GM19035 (cell line): ENCODE measurements at regions not wholly inside any gene's neighbourhood (a gene's known extent, or its start where the extent isn't known, plus 50 kb on each side); places are given as distances from the start of the nearest gene placed in this dataset.

Experiments
- ATAC-seq: cut with Tn5 transposase; IDR thresholded peaks from one replicate; pipeline ENCODE4 v1.9.1; 2021; ENCODE audit not compliant: unreplicated experiment

GRCh38 chr13:59330764-59331163 lies 833.0 kb downstream of the DIAPH3 start:
- no peak for ATAC-seq

- no peak for ATAC-seq
Measured at GRCh38 chr13:59332966-59333365, 830.8 kb downstream of the DIAPH3 start.

DNA sequence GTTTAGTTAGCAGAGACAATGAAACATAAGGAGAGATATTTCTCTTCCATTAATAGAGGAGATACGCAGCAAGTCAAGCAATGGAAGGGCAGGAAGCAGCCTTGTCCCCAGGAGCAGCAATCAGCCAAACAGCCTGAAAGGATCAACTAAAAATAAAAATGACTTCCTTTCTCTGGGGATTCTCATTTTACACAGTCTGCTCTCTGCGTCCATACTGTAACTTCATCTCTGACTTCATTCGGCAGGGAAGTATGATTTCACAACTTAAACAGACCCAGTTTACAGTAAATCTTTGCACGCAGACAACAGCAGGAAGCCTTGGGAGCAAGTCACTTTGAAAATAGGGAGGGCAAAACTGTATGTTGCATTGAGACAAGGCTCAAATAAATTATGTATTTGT lies 826.7 kb downstream of the DIAPH3 start:
- no peak for ATAC-seq

- no peak for ATAC-seq
Measured at GRCh38 chr13:59340151-59340550, 823.6 kb downstream of the DIAPH3 start.

GRCh38 chr13:59340581-59340980 lies 823.1 kb downstream of the DIAPH3 start:
- ATAC-seq, result no peak

GRCh38 chr13:59342400-59342799 lies 821.3 kb downstream of the DIAPH3 start:
- ATAC-seq, result no peak

DNA sequence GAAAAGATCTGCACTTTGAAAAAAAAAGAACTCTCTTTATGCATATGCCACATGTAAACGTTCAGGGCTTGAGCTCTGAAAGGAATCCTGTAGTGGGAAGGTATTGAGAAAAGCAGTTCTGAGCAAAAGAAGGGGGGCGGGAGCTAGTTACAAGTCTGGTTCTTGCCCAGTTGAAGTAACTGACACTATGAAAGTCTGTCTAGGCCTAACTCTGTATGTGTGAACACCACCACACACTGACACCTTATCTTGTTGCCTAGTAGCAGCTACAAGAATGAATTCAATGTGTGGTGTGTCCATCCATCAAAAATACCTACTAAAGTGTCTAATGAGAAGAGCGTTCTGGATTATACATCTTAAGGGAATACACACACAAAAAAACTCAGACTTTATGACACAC lies 820.6 kb downstream of the DIAPH3 start:
- ATAC-seq, result no peak

DNA sequence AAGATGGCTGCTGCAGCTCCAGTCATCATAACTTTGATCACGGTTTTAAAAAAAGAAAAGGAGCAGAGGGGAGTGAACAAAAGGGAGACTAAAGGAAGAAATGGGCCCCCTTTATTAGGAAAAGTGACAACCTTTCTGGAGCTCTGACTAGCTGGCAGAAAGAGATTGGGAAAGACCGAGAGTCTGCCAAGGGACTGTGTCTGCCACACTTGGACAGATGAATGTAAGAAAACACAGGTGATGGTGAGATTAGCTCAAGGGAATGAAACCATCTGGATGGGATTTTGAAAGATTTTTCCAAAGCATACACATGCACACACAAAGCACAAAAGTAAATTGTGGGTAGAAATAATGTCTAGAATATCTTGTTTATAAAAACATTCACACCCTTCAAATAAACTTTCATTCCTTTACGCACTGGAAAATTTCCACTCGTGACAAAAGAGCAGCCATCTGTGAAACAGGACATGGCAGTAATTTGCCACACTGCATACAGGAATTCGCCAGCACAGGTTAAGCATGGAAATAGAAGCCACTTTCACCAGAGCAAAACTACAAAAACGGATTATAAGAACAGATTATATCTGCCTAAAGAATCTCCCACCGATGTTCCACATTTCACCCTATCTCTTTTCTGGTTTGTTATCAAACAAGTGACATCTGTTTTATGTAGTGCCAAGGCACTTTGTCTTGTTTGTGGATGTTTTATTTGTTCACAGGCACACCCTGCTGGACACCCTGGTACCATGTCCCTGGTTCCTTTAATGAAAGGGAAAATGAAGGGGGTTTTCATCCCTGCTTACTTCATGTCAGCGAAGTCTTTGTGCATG lies 819.5 kb downstream of the DIAPH3 start:
- no peak for ATAC-seq

DNA sequence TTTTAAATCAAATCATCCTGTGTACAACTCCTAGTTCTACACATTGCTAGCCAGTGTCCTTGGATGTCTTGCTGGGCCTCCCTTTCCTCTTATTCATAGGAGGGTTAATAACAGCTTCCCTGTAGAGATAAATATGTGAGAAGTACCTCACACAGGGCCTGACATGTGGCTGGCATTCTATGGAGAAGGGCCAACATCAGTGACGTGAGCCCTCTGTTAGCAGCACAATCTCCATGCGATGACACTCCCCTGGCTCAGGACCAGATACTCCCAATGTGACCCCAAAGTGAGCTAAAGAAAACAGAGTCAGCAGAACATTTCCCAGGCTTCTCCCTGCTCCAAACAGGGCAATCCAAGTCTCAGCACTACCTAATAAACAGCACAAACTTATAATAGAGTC lies 818.4 kb downstream of the DIAPH3 start:
- ATAC-seq, result no peak

DNA sequence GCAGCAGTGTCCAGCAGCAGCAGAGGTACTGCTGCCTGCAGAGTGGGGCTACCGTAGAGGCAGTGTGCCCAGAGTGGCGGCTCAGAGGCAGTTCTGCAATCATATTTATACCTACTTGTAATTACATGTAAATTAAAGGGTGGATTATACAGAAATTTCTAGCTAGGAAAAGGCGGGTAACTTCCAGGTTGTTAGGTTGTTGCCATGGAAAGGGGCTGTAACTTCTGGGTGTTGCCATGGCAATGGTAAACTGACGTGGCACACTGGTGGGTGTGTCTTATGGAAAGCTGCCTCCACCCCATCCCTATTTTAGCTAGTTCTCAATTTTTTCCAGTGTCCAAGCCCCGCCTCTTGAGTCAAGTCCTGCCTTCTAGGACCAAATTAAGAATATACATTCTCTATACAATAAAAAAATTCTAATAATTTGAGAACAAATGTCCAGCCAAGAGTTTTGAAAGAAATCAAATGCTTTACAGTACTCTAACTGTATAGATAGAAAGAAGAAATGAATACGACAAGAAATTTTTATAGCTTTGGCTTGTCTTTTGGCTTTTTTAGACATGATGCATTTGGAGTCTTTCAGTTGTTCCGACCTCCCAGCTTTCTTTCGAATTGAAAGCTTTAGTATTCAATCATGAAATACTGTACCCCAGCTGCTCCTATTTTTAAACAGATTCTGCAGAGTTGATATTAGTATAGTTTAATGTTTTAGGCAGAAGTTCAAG lies 816.6 kb downstream of the DIAPH3 start:
- no peak for ATAC-seq

GRCh38 chr13:59348617-59349016 lies 815.1 kb downstream of the DIAPH3 start:
- ATAC-seq, result no peak

GRCh38 chr13:59352600-59352999 lies 811.1 kb downstream of the DIAPH3 start:
- no peak for ATAC-seq

DNA sequence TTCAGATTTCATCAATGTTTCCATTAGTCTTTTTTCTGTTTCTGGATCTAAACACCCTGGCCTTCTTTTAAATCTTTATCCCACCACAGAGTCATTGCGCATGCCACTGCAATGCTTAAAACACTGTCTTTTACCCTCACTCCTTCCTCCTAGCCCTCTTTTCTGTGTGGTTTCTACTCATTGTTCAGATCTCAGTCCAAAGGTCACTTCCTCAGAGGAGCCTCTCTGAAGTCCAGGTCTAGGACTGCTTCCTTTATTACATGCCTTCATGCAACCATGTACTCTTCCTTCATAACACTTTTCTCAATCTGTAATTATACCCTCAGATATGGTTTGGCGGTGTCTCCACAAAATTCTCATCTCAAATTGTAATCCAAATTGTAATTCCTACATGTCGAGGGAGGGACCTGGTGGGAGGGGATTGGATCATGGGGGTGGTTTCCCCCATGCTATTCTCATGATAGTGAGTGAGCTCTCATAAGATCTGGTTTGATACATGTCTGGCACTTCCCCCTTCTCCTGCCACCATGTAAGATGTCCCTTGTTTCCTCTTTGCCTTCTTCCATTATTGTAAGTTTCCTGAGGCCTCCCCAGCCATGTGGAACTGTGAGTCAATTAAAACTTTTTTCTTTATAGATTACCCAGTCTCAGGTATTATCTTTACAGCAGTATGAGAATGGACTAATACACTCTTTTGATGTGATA lies 808.9 kb downstream of the DIAPH3 start:
- no peak for ATAC-seq

GRCh38 chr13:59356607-59357006 lies 807.1 kb downstream of the DIAPH3 start:
- ATAC-seq, result no peak

DNA sequence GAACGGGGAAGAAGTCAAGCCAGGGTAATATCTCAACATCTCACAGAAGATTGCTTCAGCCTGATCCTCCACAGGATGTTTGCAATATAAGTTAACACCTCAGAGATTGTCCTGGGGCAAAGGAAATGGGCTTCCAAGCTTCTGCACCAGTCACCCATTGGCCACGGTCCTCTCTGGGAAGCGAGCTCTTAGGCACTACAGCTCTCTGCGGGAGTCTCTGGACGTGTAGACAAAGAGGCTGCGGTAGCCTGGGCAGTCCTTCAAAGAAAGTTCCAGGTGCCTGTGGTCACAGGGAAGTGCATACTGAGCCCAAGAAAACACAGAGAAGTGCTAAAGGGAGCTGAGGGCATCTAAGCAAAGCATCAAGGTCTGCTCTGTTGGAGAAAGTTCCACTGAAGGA lies 805.7 kb downstream of the DIAPH3 start:
- no peak for ATAC-seq

DNA sequence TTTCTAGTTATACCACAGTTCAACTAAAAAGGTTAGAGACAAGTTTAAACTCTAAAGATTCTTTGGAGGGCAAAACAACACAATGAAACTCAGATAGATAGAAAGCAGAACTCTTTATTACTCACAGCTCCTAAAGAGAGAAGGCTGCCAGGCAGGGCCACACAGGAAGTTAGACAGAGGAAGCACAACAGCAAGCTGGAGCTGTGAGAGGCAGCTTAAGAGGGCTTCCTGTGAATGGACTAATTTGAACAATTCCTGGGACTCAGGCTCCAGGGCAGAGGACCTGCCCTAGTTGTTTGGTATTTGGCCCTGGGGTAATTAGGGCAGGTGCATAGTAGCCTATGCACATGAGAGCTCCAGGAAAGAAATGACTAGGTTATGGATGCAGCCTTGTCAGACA lies 803.6 kb downstream of the DIAPH3 start:
- peak; percentile 61 for ATAC-seq

DNA sequence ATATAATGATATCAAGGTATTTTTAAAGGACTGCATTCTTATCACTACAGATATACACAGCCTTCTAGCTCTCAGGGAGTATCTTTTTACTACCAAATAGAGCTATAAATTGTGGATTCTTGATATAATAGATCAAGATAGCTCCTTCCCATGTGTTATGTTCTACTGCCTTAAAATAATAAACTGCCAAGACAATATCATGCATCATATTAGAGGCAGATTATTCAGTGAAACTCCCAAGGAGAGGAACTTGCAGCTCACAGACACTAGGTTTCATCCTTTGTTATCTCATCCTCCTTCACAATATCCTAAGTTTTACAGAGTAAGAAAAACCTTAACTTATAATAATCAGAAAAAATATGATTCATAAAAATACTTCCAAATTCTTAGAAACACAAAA lies 802.8 kb downstream of the DIAPH3 start:
- no peak for ATAC-seq

DNA sequence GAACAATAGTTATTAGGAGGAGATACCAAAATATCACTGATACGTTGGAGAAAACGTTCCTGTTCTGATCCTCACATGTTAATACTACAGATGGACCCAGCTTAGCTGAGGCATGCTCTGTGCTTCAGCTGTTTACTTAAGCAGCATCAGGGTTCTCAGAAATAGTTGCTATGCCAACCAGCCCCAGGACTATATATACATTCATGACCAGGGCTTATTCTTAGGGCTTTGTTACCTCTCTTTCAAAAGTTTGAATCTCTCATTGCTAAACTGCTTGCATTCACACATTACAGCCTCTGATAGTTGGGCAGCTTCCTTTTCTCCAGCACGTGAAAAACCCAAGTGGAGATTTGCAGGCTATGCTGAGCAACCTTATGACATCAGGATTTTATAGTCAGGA lies 800.4 kb downstream of the DIAPH3 start:
- ATAC-seq, result no peak

- no peak for ATAC-seq
Measured at GRCh38 chr13:59363947-59364346, 799.8 kb downstream of the DIAPH3 start.

DNA sequence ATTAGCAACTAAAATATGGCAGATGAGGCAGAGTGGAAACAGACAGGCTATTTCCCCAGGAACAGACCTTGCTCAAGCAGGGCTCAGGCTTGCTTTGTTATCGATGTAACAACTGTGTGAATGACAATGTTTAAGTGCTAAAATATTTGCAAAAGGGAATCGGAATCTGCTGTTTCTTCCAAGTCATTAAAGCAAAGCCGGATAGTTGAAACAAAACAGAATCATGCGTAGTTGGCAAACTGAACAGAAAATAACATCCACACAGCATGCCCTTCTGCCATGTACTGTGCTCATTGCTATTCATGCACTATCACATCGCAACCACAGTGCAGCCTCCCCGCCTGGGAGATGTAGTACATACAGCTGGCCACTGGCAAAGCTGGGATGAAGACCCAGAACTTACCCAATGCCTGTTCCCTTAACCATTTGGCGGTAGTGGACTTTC lies 799.1 kb downstream of the DIAPH3 start:
- no peak for ATAC-seq

GRCh38 chr13:59367467-59367866 lies 796.3 kb downstream of the DIAPH3 start:
- ATAC-seq, result no peak

DNA sequence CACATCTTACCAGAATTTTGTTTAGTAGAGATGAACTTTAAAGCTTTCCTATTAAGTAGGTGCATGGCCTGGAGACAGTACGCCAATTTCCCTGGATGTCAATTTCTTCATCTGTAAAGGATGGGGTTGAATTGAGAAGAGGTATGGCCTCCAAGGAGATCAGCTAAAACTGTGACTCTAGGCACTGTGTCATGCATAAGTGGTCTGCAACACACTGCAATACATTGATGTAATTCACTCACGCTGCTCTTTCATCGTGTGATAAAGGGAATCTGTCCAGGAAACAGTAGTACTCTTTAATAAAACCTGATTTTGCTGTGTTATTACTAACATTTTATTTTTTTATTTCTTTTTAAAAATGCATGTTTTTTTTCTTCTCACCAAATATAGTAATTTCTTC lies 795.8 kb downstream of the DIAPH3 start:
- no peak for ATAC-seq
